Heart right ventricle (tissue), 16 donors: ENCODE measurements at regions not wholly inside any gene's neighbourhood (a gene's known extent, or its start where the extent isn't known, plus 50 kb on each side); places are given as distances from the start of the nearest gene placed in this dataset.

Source experiments
- ATAC-seq, 8 donors: fragments of 200-7000 bp; cut with Tn5 transposase; one replicate each; pipeline ENCODE4 v1.9.1; 2020; ENCODE audit warnings: mild to moderate bottlenecking in 8 of 8, moderate library complexity in 8 of 8, moderate number of reproducible peaks in 1 of 8
- DNase-seq, 2 donors: peaks; one replicate each; pipeline ENCODE4 v3.0.0-alpha.2; 2020
- H3K27ac ChIP-seq, 10 donors: fragments of 200-600 bp; sonication (generic) in 2 of 10; one replicate each; pipeline versions ENCODE4 v1.5.0 to v1.8.0; 2020 to 2022; ENCODE audit warnings: mild to moderate bottlenecking in 3 of 10
- H3K27me3 ChIP-seq, 7 donors: fragments of 200-600 bp; one replicate each; pipeline ENCODE4 v1.8.0; 2021 to 2022; ENCODE audit warnings: mild to moderate bottlenecking in 2 of 7
- H3K36me3 ChIP-seq, 9 donors: fragments of 200-600 bp; sonication (generic) in 1 of 9; one replicate each; pipeline versions ENCODE4 v1.5.0 to v1.8.0; 2020 to 2022; ENCODE audit warnings: mild to moderate bottlenecking in 2 of 9
- H3K4me1 ChIP-seq, 9 donors: fragments of 200-600 bp; sonication (generic) in 1 of 9; one replicate each; pipeline versions ENCODE4 v1.5.0 to v1.8.0; 2020 to 2022; ENCODE audit warnings: mild to moderate bottlenecking in 4 of 9
- H3K4me3 ChIP-seq, 10 donors: fragments of 200-600 bp; sonication (generic) in 2 of 10; one replicate each; pipeline versions ENCODE4 v1.5.0 to v1.8.0; 2020 to 2022; ENCODE audit warnings: mild to moderate bottlenecking in 7 of 10, moderate library complexity in 2 of 10
- H3K9me3 ChIP-seq, 11 donors: fragments of 200-600 bp in 10 of 11; sonication (generic) in 2 of 11; one replicate each; pipeline versions ENCODE4 v1.5.0 to v1.8.0; 2013 to 2022; ENCODE audit warnings: mild to moderate bottlenecking in 2 of 11, control low read depth in 1 of 11, moderate library complexity in 1 of 11
- WGBS, 2 donors: extraction: QIAGEN DNeasy Blood & Tissue Kit; methylation state at CpG; one replicate each; pipeline ENCODE4 v1.1.7; 2013; ENCODE audit warnings: inconsistent platforms in 1 of 2; 5-methylcytosine and 5-hydroxymethylcytosine counted together
- intact Hi-C, 10 donors: fragments of 100-400 bp; cut with DNase I; formaldehyde crosslinking; loops; one replicate each; pipeline versions ENCODE4 v1.11.1 to v1.14.2; 2022
- TF ChIP-seq, protein P1 (sequence below), 9 donors: fragments of 200-600 bp; sonication (generic) in 2 of 9; IDR thresholded peaks; one replicate each; pipeline versions ENCODE4 v1.5.0 to v1.8.0; 2021 to 2022; ENCODE audit warnings: antibody characterized with exemption in 9 of 9, mild to moderate bottlenecking in 5 of 9, moderate library complexity in 1 of 9
- donor health status: Arrhythmogenic right ventricular cardiomyopathy.
- donor health status: ischemic (EF 13 %, LVEDD 7.1; RV severe dilation, severe dysfunction).
- donor health status: healthy with polysubstance abuse.
- donor health status: DM: no; HTN: yes; CAD: no.
- donor health status: DM: no; HTN: no; CAD: no.
- donor health status: ischemic (EF 25% LVEDD 6.9; RV normal size, moderate dysfunction).
- donor health status: ischemic (EF 25% LVEDD 5.7; RV mildly dilated, moderate dysfunction).
- donor health status: healthy.
- donor health status: DM: yes; HTN: yes; CAD: no.
- donor health status: Ischemic cardiomyopathy.
- donor health status: ischemic (EF 35%, LVEDD 5.7; RV mildly dilated, moderate dysfunction).
- donor health status: nonischemic (EF 11% LVEDD 7.7; RV severe dilation, severe dysfunction).
- donor health status: DM: yes; HTN: yes; CAD: no.
- donor health status: PGD.
- donor health status: ischemic (EF 29% LVEDD 5.4; RV normal size, mild dysfunction).
- donor health status: nonischemic (EF 23%, LVEDD 6.1; RV moderate dilation, normal function).

DNA sequence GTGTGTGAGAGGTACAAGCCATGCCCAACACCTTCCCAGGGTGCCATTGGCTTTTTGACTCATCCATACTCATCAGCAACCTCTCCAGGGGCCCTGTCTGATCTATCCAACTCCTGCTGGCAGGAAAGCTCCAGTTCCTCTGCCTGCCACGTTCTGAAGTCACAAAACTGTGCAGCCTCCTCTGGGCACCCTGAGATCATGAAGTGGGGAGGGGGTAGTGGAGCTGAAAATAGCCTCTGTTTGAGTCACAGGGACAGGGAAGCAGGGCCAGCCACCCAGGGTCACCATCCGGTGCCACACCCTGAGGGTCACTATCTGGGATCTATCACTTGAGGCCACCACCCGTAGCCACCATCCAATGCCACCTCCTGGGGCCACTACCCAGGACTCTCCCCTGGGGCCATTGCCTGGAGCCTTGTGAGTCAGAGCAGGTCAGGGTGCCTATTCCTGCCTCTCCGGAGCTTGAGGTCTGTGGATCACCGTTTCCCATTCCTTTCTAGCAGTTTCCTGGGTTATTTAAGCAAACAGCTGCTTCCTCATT, 172.1 kb downstream of the NUFIP1 start:
- DNase-seq (no peak), ATAC-seq (no peak)
- no peaks in the 10 kb centered on the region for H3K36me3 ChIP-seq
- H3K27ac ChIP-seq = no peak overlapping the region
- H3K4me1 ChIP-seq = peaks cover 0 to 15% (median 3%) of the 10 kb centered on the region in 9 donors
- TF ChIP-seq, protein P1, sequence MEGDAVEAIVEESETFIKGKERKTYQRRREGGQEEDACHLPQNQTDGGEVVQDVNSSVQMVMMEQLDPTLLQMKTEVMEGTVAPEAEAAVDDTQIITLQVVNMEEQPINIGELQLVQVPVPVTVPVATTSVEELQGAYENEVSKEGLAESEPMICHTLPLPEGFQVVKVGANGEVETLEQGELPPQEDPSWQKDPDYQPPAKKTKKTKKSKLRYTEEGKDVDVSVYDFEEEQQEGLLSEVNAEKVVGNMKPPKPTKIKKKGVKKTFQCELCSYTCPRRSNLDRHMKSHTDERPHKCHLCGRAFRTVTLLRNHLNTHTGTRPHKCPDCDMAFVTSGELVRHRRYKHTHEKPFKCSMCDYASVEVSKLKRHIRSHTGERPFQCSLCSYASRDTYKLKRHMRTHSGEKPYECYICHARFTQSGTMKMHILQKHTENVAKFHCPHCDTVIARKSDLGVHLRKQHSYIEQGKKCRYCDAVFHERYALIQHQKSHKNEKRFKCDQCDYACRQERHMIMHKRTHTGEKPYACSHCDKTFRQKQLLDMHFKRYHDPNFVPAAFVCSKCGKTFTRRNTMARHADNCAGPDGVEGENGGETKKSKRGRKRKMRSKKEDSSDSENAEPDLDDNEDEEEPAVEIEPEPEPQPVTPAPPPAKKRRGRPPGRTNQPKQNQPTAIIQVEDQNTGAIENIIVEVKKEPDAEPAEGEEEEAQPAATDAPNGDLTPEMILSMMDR (IDR thresholded peaks at IDR 0.05) = no peak
- H3K4me3 ChIP-seq = no peak overlapping the region
- intact Hi-C loops = no loop called here
- 60 to 64% methylated on average over 5 of the region's 5 CpGs for WGBS, 2 donors
- H3K9me3 ChIP-seq = no peaks in the 10 kb centered on the region
- no peaks in the 10 kb centered on the region for H3K27me3 ChIP-seq

- H3K9me3 ChIP-seq = no peaks in the 10 kb centered on the region
- H3K4me1 ChIP-seq = peaks cover 0 to 15% (median 3%) of the 10 kb centered on the region in 9 donors
- H3K36me3 ChIP-seq = no peaks in the 10 kb centered on the region
- intact Hi-C loops = no loop called here
- no peaks in the 10 kb centered on the region for H3K27me3 ChIP-seq
- DNase-seq = no peak
- 94 to 98% methylated on average over 1 of the region's 1 CpG for WGBS, 2 donors
- no peak overlapping the region for H3K4me3 ChIP-seq
- TF ChIP-seq, protein P1 (IDR thresholded peaks at IDR 0.05) = no peak
- no peak overlapping the region for H3K27ac ChIP-seq
- no peak for ATAC-seq
Measured at GRCh38 chr13:44816701-44817100, 172.6 kb downstream of the NUFIP1 start.

- peaks cover 0 to 15% (median 3%) of the 10 kb centered on the region in 9 donors for H3K4me1 ChIP-seq
- WGBS, 2 donors = 45 to 58% methylated on average over 5 of the region's 5 CpGs
- ATAC-seq (peak in 2 of 8 donors; percentile 49 to 63), DNase-seq (no peak)
- TF ChIP-seq, protein P1 (IDR thresholded peaks at IDR 0.05) = no peak
- intact Hi-C loops = no loop called here
- H3K27ac ChIP-seq = no peak overlapping the region
- no peaks in the 10 kb centered on the region for H3K36me3 ChIP-seq
- H3K27me3 ChIP-seq = no peaks in the 10 kb centered on the region
- H3K9me3 ChIP-seq = no peaks in the 10 kb centered on the region
- no peak overlapping the region for H3K4me3 ChIP-seq
Measured at GRCh38 chr13:44815623-44816022, 173.6 kb downstream of the NUFIP1 start.

DNA sequence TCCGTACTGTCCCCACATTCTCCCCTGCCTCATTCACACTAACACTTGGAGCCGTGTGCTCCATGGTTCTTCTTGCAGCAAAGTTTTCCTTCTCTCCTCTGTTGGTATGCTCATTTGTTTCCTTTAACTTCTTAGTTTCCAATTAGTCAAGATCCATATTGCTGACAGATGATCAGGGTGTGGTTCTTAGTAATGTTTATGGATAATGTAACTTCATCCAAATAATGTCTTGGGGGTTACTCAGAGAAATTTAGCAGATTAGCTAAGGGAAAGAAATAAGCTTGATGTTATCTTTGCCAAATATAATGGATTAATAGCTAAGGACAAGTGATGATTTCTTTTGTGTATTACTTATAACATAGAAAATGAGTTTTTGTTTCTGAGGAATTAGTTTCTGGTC, 174.4 kb downstream of the NUFIP1 start:
- WGBS, 2 donors = 87 to 93% methylated on average over 2 of the region's 2 CpGs
- intact Hi-C loops = no loop called here

More for the DNA sequence above, 174.4 kb downstream of the NUFIP1 start:
- H3K36me3 ChIP-seq = no peaks in the 10 kb centered on the region
- H3K4me1 ChIP-seq = peaks cover 0 to 15% (median 3%) of the 10 kb centered on the region in 9 donors
- DNase-seq (no peak), ATAC-seq (no peak)
- H3K9me3 ChIP-seq = no peaks in the 10 kb centered on the region
- TF ChIP-seq, protein P1 (IDR thresholded peaks at IDR 0.05) = no peak
- no peak overlapping the region for H3K4me3 ChIP-seq
- H3K27ac ChIP-seq = no peak overlapping the region
- no peaks in the 10 kb centered on the region for H3K27me3 ChIP-seq
